GM13977 (cell line): ENCODE measurements at regions not wholly inside any gene's neighbourhood (a gene's known extent, or its start where the extent isn't known, plus 50 kb on each side); places are given as distances from the start of the nearest gene placed in this dataset.

Experiments
- DNase-seq: peaks from one replicate; pipeline ENCODE4 v3.0.0; 2012; ENCODE audit warnings: low spot score
- in situ Hi-C: fragments of 300-500 bp; cut with MboI; formaldehyde crosslinking; loops from one replicate; pipeline ENCODE4 v1.12.0; 2022; ENCODE audit warnings: low sequenced_read_pairs, low pct_unique_long_range_greater_than_20kb, mixed read lengths, inconsistent platforms; ENCODE audit not compliant: unreplicated experiment
- TF ChIP-seq, protein P1 (sequence below): IDR thresholded peaks from 2 replicates; pipeline ENCODE4 v1.5.1; 2012; ENCODE audit warnings: mild to moderate bottlenecking, control low read depth; ENCODE audit not compliant: insufficient read depth; ENCODE audit errors: extremely low read depth, missing control alignments

DNA sequence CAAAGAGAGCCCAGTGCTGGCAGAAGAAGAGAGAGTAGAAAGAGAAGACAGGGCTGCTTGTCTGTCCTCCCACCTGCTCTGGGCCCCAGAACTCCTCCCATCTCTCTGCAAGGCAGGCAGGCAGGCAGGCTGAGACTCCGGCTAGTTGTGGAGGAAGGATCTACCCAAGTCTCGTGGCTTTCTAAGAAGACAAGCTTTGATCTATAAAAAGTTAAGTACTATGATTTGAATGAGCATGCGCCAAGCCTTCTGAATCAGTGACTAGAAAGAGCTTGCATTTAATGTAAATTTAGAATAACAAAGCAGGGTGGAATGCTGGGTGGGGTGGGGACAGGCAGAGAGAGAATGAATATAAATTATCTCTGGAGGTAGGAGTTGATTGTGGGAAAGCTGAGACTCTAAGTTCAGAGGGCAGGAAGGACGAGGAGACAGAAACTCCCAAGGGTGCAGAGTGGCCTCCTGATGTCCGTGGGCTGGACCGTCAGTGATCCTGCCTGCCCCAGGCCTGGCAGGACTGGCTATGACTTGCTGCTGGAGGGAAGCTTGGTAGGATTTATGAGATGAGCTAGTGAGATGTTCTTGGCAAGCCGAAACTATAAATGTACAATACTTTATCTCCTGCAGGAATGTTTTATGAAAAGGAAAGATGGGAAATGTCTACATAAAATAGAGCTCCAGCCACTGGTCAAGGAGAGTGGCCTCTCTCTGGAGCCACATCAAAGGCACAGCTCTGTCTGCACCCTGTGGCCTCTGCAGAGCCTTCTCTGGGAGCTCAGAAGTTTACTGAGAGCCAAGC, 447.5 kb downstream of the TNS1 start:
- in situ Hi-C loops: no loop called here
- no peak for DNase-seq
- TF ChIP-seq, protein P1, sequence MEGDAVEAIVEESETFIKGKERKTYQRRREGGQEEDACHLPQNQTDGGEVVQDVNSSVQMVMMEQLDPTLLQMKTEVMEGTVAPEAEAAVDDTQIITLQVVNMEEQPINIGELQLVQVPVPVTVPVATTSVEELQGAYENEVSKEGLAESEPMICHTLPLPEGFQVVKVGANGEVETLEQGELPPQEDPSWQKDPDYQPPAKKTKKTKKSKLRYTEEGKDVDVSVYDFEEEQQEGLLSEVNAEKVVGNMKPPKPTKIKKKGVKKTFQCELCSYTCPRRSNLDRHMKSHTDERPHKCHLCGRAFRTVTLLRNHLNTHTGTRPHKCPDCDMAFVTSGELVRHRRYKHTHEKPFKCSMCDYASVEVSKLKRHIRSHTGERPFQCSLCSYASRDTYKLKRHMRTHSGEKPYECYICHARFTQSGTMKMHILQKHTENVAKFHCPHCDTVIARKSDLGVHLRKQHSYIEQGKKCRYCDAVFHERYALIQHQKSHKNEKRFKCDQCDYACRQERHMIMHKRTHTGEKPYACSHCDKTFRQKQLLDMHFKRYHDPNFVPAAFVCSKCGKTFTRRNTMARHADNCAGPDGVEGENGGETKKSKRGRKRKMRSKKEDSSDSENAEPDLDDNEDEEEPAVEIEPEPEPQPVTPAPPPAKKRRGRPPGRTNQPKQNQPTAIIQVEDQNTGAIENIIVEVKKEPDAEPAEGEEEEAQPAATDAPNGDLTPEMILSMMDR: no peak

DNA sequence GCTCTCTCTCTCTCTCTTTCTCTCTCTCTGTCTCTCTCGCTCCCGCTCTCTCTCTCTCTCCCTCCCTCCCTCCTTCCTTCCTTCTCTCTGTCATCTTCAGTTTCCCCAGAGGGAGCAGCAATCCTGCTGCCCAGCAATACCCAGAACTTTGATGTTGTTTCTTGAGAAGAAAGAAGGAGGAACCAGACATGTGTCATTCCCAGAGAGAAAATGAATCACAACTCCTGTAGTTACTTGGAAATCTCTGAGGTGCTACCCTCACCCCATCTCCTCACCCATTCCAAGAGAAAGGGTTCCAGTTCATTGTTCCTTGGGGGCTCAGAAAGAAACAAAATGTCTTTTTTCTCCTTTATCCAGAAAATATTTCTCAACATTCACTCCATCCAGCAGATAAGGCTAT, 449.1 kb downstream of the TNS1 start:
- no peak for DNase-seq

DNA sequence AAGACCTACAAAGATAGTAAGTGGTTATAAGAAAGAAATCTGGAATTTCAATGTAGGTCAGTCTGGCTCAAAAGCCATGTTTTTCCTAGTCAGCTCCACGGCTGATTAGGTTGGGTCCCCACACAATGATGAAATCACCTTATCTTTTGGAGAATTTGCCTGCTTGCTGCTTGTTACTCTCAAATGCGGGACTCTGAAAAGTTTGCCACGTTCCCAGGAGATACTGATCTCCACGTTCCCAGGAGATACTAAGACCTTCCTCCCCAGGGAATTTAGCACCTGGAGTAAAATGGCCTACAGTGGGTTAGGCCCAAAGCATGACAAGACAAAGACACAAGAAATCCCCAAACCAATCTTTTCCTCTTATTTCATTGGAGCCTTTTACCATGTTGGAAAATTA, 449.6 kb downstream of the TNS1 start:
- TF ChIP-seq, protein P1: no peak
- no peak for DNase-seq
- in situ Hi-C loops: no loop called here

More for the DNA sequence above, 449.1 kb downstream of the TNS1 start:
- in situ Hi-C loops: no loop called here
- TF ChIP-seq, protein P1: no peak

DNA sequence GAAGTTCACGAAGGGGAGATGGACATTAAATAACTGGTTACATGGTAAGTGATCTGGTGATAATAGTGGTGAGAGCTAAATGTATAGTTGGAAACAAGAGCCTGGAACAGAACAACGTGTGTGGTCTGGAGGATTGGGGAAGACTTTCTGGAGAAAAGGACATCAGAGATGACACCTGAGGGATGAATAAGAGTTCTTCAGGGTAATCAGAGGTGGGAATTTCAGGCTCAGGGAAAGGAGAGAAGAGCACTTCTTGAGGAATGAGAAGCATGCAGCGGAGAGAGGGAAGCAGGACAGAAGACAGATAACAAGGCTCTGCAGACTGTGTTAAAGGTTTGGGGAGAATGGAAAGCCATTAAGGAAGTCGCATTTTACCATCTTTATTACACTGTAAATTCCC, 450.7 kb downstream of the TNS1 start:
- in situ Hi-C loops: no loop called here
- TF ChIP-seq, protein P1: no peak

DNA sequence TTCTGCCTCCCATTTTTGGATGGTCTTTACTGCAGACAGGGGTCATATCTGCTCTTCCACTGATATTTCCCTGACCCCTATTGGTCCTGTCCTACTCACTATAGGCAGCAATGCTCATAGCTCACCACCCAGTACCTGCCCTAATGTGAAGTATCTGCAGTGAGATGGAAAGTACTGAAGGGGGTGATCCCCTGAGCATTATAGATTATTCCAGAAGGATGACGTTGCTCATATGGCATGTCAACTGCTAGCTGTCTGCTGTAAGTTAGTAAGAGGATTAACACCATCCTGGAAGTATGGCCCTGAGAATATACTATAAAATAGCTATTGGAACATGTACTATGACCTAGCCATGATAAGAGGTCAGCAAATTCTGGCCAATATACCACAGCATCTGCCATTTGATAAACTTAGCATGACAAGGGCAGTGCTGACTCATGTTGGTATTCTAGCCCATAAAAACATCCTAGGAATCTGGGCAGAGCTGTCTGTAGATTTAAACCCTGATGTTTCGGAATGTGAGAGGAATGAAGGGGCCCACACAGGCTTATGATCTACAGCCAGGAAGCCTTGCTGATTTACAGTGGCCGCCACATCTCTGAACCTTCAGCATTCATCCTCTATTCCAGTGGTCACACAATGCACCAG, 451.4 kb downstream of the TNS1 start:
- in situ Hi-C loops: no loop called here
- TF ChIP-seq, protein P1: no peak
- DNase-seq: no peak

More for the DNA sequence above, 450.7 kb downstream of the TNS1 start:
- DNase-seq: no peak

DNA sequence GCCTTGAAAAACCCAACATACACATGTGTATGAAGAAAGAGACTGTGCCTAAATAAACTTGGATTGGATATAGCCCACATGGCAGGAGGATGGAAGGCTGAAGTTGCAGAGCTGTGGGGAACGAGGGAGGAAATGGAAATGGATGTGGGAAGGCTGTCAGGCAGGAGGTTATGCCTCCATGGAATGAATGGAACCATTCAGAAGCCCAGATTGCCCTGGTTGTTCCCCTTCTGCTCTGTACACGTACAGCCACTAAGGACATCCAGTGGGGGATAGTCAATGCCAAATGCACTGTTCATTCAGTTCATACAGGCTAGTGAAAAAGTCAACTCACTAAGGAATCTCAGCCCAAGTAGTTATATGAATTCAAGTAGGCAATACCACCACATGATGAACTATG, 463.7 kb downstream of the TNS1 start:
- DNase-seq: no peak
- in situ Hi-C loops: no loop called here
- TF ChIP-seq, protein P1: no peak
